ENCODE measurements at regions not wholly inside any gene's neighbourhood (a gene's known extent, or its start where the extent isn't known, plus 50 kb on each side); places are given as distances from the start of the nearest gene placed in this dataset.

DNA sequence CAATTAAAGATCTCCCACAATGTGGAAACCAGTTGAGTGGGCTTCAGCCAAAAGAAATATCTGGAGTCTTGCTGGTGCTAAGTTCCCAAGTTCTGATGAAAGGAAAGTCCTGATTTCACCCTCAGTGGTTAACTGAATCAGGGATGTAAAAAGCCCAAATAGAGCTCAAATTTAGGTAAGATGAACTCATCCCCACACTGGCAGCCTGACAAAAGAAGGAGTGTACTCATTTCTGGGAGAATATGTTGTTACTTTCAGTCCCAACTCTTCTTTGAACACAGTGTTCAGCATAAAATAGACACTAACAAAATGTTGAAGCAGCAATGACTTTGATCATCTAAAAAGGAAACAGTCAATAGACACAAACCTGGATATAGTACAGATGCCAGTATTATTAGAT, 91.7 kb downstream of the CHRM3 start:
- TF ChIP-seq, protein P1, sequence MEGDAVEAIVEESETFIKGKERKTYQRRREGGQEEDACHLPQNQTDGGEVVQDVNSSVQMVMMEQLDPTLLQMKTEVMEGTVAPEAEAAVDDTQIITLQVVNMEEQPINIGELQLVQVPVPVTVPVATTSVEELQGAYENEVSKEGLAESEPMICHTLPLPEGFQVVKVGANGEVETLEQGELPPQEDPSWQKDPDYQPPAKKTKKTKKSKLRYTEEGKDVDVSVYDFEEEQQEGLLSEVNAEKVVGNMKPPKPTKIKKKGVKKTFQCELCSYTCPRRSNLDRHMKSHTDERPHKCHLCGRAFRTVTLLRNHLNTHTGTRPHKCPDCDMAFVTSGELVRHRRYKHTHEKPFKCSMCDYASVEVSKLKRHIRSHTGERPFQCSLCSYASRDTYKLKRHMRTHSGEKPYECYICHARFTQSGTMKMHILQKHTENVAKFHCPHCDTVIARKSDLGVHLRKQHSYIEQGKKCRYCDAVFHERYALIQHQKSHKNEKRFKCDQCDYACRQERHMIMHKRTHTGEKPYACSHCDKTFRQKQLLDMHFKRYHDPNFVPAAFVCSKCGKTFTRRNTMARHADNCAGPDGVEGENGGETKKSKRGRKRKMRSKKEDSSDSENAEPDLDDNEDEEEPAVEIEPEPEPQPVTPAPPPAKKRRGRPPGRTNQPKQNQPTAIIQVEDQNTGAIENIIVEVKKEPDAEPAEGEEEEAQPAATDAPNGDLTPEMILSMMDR (IDR thresholded peaks at IDR 0.05; ENCODE audit: insufficient read depth, low read length): no peak
- TF ChIP-seq, protein P2, sequence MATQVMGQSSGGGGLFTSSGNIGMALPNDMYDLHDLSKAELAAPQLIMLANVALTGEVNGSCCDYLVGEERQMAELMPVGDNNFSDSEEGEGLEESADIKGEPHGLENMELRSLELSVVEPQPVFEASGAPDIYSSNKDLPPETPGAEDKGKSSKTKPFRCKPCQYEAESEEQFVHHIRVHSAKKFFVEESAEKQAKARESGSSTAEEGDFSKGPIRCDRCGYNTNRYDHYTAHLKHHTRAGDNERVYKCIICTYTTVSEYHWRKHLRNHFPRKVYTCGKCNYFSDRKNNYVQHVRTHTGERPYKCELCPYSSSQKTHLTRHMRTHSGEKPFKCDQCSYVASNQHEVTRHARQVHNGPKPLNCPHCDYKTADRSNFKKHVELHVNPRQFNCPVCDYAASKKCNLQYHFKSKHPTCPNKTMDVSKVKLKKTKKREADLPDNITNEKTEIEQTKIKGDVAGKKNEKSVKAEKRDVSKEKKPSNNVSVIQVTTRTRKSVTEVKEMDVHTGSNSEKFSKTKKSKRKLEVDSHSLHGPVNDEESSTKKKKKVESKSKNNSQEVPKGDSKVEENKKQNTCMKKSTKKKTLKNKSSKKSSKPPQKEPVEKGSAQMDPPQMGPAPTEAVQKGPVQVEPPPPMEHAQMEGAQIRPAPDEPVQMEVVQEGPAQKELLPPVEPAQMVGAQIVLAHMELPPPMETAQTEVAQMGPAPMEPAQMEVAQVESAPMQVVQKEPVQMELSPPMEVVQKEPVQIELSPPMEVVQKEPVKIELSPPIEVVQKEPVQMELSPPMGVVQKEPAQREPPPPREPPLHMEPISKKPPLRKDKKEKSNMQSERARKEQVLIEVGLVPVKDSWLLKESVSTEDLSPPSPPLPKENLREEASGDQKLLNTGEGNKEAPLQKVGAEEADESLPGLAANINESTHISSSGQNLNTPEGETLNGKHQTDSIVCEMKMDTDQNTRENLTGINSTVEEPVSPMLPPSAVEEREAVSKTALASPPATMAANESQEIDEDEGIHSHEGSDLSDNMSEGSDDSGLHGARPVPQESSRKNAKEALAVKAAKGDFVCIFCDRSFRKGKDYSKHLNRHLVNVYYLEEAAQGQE (IDR thresholded peaks at IDR 0.05; ENCODE audit: insufficient replicate concordance, low read depth): no peak
- TF ChIP-seq GABPA (IDR thresholded peaks at IDR 0.05; ENCODE audit: low read depth): no peak
